ENCODE measurements at regions not wholly inside any gene's neighbourhood (a gene's known extent, or its start where the extent isn't known, plus 50 kb on each side); places are given as distances from the start of the nearest gene placed in this dataset.
"Not testable (repeated sequence)": the region's sequence is repeated elsewhere in the genome, so short reads cannot be mapped to it uniquely, and the experiment has no call there.

DNA sequence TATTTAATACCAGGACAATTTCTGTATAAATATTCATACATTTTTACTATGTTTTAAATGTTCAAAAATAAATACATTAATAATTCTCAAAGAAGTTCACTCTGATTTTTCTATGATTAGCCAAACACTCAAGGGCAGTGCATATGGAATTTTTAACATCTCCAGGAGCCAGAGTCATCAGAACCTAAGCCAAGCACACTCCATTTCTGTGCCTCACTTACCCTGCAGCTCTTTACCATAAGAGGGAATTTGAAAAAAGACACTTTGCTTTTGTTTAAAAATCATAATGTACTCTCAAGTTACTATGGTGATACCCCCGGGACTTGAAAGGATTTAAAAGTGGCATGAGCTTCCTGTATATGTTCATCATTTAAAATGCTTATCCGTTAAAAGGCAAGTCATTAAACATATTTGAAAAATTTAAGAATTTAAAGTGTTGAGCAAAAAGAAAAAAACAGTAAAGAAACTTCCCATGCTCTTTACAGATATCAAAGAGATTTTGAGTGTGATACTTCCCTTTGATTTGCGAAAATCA lies 747.4 kb upstream of the NECTIN3 start:
- no peak for DNase-seq

DNA sequence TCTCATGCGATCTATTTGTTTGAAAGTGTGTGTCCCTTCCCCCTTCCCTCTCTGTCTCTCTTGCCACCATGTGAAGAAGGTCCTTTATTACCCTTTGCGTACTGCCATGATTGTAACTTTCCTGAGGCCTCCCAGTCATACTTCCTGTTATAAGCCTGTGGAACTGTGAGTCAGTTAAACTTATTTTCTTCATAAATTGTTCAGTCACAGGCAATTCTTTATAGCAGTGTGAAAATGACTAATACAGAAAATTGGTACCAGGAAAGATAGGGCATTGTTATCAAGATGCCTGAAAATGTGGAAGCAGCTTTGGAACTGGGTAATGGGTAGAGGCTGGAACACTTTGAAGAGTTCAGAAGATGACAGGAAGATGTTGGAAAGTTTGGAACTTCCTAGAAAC lies 743.7 kb upstream of the NECTIN3 start:
- DNase-seq: no peak

DNA sequence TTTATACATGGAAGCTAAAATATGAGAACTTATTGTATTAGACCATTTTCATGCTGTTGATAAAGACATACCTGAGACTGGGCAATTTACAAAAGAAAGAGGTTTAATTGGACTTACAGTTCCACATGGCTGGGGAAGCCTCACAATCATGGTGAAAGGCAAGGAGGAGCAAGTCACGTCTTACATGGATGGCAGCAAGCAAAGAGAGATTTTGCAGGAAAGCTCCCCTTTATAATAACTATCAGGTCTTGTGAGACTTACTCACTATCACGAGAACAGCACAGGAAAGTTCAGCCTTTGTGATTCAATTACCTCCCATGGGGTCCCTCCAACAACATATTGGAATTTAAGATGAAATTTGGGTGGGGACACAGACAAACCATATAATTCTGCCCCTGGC lies 740.1 kb upstream of the NECTIN3 start:
- not testable (repeated sequence) for DNase-seq

DNA sequence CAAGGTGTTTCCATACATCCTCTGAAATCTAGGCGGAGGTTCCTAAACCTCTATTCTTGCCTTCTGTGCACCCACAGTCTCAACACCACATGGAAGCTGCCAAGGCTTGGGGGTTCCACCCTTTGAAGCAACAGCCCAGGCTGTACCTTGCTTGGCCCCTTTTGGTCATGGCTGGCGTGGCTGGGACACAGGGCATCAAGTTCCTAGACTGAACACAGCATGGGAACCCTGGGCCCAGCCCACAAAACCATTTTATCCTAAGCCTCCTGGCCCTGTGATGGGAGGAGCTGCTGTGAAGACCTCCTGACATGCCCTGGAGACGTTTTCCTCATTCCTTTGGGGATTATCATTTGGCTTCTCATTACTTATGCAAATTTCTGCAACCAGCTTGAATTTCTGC lies 739.0 kb upstream of the NECTIN3 start:
- DNase-seq: no peak

DNA sequence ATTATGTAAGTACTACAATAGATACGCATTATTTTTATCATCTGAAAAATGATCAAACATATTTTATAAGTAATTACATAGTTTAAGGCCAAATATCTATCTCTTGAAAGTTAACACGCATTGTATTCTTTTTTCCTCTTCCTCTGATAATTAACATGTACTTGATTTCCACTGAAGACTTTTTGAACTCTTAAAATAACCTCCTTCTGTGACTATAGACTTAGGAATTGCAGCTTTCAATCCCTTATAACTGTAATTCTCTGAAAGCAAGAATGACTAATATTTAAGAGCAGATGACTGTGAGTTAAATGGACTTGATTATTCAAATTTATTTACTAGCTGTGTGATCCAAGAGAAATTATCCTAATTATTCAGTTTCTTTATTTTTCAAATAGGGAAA lies 730.6 kb upstream of the NECTIN3 start:
- DNase-seq: no peak

DNA sequence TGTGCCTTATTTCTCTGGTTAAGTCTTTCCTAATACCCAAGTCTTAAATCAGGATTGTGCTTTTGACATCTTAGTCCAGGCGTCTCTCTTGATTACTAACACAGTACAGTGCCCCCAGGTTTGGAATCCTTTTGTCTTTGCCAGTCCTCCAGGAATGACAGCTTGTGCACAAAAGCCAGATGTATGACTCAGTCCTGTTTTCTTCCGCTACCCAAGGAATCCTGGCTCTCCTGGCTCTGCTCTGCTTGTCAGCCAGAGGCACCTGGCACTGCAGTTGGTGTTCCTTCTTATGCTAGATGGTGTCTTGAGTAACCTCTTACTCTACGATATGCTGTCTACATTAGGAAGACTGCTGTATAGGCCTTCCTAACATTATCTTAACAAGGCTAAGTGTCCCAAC lies 728.2 kb upstream of the NECTIN3 start:
- no peak for DNase-seq

DNA sequence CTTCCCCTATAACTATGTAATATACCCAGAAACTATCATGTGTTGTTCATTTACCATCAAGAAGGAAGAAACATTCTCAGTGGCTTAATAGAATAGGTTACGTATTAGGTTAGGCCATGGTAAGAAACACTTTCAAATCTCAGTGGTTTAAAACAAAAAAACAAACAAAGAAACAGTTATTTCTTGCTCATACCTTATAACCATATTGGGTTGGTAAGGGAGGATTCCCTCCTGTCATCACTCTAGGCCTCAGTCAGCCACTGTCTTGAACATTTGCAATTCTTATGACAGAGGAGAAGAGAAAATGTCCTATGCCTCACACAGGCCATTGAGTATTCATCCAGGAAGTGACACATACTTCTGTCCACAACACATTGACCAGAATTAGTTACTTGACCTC lies 727.7 kb upstream of the NECTIN3 start:
- DNase-seq: no peak

DNA sequence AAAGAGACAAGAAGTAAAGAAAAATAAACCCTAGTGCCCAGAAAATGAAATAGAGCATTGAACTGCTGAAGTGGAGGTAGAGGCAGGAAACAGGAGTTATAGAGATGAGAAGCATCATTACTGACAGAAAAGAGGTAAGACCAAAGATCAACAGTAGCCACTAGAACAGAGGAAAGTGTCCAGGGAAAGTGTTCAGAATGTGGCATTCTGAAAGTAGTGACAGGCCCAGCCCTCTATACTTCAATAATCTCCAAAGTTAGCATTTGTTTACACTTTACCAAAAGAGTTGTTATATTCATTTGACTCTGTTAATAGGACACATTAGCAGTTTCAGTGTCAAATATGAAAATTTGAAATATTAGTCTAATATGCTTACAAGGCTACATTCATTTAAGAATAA lies 727.1 kb upstream of the NECTIN3 start:
- no peak for DNase-seq

DNA sequence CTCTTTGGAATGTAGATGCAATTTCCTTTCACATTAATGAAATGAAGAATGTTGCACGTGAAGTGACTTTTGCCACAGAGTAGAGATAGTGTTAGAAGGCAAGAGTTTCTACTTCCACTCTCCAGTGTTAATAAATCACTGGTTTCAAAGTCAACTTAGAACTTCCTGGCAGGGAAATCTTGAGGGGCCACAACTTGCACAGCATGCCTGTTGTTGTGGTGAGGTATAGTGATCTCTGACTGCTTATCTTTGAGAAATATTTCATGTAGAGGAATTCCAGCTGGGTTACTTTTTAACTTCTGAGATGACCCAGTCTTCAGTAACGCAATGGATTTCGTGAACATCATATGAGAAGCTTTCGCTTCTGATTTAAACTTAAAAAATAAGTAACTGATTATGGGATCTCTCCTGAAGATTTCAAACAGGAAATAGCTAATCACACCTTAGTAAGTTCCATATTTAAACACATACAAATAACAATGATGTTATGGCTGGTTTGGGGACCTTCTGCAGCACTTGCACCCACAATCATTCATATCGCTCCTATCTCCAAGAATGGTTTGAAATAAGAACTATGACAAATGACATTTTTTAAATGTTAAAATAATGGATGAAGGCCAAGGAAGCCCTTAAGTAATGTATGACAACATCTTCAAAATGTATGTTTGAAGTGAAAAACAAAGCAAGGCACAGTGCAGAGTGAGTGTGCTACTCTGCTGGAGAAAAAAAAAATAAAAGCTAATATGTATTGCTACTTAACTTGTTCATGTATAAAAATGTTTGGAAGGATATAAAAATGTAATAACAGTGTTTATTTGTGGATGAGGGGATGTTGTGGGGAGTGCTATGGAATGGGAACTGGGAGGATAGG lies 726.5 kb upstream of the NECTIN3 start:
- DNase-seq: peak in 1 of 2 donors; percentile 22

DNA sequence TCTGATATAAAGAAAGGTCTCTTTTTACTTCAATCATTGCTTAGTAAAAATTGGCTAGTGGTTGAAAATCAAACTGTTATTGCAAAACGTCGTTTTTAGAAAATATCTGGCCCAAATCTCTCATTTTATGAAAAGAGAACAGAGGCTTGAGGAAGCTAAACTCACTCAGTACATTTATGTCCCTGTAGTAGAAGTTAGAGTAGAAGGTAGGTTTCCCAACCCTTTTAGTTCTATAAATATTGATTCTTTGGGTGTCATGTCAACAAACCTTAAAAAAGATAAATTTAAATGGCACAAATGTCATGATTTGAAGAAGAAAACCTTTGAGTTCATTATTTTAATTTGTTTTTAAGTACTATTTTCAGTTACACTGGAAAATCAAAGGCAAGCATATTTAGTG lies 722.3 kb upstream of the NECTIN3 start:
- DNase-seq: no peak

DNA sequence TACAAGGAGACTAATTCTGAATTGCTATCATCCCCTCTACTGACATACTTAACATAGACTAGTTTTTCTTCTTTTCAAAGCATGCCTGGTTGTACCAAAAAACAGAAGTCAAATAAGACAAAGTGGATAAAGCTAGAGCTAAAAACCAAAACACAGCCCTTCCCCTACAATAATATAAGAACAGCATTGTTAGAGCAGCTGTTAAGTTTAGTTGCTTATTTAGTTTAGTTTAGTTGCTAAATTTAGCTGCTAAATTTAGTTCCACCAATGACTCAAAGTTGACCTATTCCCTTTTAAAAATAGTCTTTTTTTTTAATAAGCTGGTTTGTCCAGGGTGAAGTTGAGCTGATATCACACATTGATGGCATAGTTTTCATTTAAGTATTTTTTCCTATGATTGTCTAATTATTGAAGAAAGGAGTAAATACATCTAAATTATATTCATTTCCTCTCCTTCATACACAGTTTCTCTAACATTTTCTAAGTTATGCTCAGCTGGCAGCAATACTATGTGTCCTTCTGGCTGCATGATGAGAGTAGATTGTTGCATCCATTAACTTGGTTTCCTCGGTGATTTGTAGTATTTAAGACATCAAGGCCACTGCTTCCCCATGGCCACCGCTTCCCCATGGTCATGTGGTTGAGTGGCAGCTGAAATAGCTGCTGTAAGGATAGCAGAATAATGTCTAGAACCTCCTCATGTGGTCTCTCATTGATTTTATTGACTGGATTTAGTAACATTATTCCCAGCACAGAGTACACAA lies 718.6 kb upstream of the NECTIN3 start:
- DNase-seq: no peak

DNA sequence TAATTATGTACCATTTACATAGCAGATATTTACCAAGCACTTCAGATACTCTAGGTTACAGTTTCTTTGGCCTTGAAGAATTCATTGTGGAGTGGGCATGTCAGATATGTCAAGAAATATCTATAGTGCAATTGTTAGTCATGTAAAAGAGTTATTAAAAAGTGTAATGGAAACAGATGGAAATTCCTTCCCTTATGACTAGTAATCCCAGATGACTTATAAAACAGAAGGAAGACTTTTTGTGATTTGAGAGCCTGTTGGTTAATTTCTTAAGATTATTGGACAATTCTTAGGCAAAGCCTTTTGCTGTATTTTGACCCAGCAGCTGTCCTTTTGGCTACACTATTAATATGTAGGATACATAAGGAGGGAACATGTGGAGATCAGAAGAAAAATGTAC lies 708.9 kb upstream of the NECTIN3 start:
- no peak for DNase-seq

DNA sequence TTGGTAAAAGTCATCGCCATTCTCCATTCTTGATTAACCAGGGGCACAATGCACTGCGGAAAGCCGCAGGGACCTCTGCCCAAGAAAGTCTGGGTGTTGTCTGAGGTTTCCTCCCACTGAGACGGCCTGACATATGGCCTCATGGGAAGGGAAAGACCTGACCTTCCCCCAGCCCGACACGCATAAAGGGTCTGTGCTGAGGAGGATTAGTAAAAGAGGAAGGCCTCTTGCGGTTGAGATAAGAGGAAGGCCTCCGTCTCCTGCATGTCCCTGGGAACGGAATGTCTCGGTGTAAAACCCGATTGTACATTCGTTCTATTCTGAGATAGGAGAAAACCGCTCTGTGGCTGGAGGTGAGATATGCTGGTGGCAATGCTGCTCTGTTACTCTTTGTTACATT lies 704.3 kb upstream of the NECTIN3 start:
- not testable (repeated sequence) for DNase-seq

DNA sequence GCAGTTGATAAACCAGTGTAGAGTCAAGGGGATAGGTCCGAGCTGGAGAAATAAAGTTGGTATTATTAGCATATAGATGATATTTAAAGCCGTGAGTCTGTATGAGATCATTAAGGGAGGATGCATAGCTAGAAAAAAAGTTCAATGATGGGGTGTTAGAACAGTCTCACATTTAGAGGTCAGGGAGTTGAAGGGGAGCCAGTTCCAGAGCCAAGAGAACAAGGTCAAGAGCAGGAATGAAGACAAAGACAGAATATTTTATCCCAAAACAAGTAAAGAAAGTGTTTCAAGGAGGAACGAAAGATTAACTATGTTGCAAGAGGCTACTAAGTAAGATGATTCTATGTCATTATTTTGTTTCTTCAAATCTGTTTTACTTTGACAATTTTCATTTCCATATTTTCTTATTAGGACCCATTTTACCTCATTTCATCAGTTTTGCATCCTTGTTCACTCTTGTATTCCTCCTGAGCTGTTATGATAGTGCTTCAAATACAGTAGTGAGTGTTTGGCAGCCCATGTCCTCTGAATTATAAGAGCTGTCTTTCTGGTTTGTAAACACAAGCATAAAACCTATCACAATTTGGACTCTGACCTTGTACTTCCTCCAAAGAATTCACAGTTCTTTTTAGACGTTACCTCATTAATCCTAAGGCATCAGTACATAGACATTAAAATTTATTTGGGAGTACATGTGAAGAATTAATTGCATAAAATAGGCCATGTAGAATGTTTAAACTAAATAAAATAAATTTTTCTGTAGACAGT lies 695.7 kb upstream of the NECTIN3 start:
- peak; percentile 6 to 11 for DNase-seq

DNA sequence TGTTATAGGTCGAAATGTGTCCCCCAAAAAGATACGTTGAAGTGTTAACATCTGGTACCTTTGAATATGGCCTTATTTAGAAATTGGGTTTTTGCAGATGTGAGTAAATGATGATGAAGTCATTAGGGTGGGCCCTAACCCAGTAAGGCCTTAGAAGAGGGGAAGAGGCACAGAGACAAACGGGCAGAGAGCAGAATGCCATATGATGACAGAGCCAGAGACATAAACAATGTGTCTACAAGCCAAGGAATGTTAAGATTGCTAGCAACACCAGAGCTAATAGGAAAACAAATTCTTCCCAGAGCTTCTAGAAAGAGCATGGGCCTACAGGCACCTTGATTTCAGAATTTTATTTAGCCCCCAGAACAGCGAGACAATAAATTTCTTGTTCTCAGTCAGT lies 693.1 kb upstream of the NECTIN3 start:
- no peak for DNase-seq

DNA sequence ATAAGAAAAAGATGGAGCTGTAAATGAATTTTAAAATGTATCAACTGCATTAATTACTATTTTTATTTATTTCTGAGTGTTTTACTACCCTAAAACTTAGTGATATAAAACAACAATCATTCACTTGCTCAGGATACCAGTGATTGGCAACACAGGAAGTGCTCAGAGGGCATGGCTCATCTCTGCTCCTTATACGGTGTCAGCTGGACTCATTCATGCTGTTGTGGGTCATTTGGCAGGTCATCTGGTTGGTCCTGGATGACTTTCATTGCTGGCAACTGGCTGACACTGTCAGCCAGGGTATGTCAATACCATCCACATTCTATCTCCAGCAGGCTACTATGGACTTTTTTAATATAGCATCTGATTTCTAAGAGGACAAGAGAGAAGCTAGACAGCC lies 689.6 kb upstream of the NECTIN3 start:
- no peak for DNase-seq

DNA sequence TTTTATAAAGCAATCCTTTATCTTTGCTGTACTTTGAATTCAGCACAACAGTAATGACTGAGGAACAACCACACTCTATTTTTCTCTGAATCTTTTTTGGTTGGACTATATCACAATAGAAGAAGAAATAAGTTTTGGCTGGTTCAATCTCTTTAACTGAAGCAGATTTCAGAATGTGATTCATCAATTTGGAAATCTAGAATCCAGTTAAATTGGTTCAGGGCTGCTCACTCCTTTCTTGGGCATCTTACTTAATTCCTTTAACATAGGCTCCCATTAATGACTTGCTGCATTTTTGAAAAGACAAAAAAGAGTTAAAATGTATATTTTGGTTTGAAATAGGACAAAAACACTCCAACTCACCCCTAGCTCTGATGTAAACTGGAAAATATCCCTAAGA lies 688.3 kb upstream of the NECTIN3 start:
- no peak for DNase-seq

DNA sequence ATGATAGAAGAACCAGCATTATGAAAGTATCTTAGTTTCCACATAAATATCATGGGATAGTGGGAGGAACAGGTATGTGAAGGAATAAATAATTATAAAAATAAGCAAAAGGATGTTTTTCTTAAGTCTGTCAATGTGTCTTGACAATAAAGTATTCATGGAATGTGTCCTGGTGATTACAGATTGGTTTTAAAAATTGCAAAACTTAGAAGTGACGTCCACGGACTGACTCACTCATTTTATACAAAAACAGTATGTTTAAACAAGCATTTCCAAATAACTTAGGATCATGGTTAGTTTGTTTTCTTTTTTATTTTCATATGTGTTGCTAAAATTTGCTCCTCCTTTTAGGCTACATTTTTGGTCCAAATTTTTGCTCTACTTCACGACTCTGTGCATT lies 687.0 kb upstream of the NECTIN3 start:
- no peak for DNase-seq

DNA sequence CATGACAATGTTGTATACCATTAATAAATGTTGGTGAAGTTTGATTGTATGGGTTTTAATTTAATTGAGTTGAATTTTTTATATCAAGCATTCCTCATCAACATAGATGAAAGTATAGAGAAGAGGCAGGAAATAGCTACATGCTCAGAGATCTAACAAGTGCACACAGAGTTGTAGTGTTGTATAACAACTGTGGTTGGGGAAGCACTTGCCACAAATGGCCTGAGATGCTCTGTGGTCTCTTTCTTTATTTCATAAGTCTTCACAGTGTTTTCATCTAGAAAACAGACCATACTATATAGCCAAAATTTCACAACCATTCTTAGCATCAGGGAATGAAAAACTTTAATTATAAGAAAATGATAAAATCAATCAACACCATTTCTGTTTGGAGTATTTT lies 682.6 kb upstream of the NECTIN3 start:
- DNase-seq: no peak

DNA sequence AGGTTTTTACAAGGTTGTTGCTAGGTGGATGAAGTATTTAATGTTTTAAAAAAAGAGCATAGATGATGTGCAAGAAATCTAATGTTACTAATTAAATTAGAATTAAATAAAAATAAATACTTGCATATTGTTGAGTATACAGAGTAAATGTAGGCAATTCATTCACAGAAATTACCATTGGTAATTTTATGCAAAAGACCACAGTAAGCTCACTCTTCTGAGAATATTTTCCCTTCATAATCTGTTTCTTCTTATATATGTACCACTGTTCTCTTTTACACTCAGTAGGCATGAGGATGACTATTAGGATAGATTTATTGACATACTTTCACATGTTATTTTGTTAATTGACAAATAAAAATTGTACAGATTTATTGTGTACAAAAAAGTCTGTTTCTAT lies 681.2 kb upstream of the NECTIN3 start:
- DNase-seq: no peak

DNA sequence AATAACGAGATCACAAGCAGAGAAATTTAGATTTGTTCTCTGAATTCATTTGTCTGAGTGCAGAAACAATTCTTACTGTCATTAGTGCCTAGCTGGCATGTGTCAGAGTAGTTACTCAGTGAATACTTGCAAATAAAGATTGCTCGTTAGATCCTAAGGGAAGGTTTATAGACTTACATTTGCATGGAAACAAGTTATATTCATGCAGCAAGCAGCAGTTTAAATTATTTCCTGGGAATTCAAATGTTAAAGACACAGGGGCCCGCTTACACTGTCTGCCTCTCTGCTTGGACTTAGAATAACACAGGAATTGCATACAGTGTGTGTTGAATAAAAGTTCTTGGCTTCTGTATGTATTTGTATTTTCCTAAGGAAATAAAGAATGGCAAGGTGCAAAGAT lies 680.6 kb upstream of the NECTIN3 start:
- no peak for DNase-seq

DNA sequence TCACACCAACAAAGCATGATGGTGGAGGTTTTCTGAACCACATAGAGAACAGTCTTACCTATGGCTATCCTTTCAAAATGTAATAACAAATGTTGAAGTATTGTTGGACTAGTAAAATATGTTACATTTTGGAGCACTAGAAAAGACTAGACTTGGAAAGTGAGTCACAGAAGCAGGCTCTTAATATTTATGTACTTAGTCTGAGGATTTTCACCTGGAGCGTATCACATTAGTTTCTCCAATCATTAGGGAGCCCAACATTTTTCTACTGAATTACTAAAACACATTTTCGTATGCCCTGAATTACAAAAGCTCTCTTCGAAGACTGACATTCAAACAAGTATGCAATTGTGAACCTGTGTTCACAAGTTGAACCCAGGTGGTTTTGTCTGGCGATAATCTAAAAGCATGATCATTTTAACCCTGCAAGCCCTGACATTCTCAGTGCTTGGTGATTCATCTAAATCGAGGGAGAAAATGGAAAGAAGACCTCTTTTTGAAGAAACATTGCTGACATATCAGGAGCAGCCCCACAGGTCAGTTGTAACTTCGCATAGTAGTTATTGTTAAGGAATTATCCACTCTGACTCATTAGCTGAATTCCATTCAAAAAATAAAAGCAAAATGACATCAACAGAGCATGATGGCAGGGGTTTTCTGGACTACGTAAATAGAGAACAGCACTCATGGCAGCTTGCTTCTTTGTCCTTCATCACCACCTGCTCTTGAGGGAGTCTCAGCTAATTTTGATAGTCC lies 679.8 kb upstream of the NECTIN3 start:
- no peak for DNase-seq
